ENCODE measurements at regions not wholly inside any gene's neighbourhood (a gene's known extent, or its start where the extent isn't known, plus 50 kb on each side); places are given as distances from the start of the nearest gene placed in this dataset.

- DNase-seq, result no peak
Observed at GRCh38 chr2:215528555-215528954, 92.7 kb upstream of the FN1 start.

GRCh38 chr2:215527736-215528135, 91.9 kb upstream of the FN1 start:
- DNase-seq, result no peak

- no peak for DNase-seq
Observed at GRCh38 chr2:215526341-215526740, 90.5 kb upstream of the FN1 start.

GRCh38 chr2:215522237-215522636, 86.4 kb upstream of the FN1 start:
- no peak for DNase-seq

- no peak for DNase-seq
Observed at GRCh38 chr2:215521031-215521430, 85.2 kb upstream of the FN1 start.

- no peak for DNase-seq
Observed at GRCh38 chr2:215517391-215517790, 81.5 kb upstream of the FN1 start.

GRCh38 chr2:215514516-215514915, 78.6 kb upstream of the FN1 start:
- no peak for DNase-seq

- no peak for DNase-seq
Observed at GRCh38 chr2:215511454-215512346, 75.8 kb upstream of the FN1 start.

- no peak for DNase-seq
Observed at GRCh38 chr2:215507836-215508235, 72.0 kb upstream of the FN1 start.

GRCh38 chr2:215507136-215507535, 71.3 kb upstream of the FN1 start:
- no peak for DNase-seq

GRCh38 chr2:215506604-215506990, 70.7 kb upstream of the FN1 start:
- DNase-seq, result no peak

GRCh38 chr2:215505044-215505786, 69.3 kb upstream of the FN1 start:
- DNase-seq, result no peak

GRCh38 chr2:215504547-215504946, 68.7 kb upstream of the FN1 start:
- DNase-seq, result no peak

GRCh38 chr2:215503381-215503780, 67.5 kb upstream of the FN1 start:
- DNase-seq, result no peak

- DNase-seq, result no peak
Observed at GRCh38 chr2:215500466-215500865, 64.6 kb upstream of the FN1 start.

GRCh38 chr2:215499331-215499730, 63.5 kb upstream of the FN1 start:
- no peak for DNase-seq

GRCh38 chr2:215498431-215498830, 62.6 kb upstream of the FN1 start:
- no peak for DNase-seq

GRCh38 chr2:215493376-215493775, 57.5 kb upstream of the FN1 start:
- DNase-seq, result no peak

GRCh38 chr2:215489288-215489848, 53.5 kb upstream of the FN1 start:
- no peak for DNase-seq

GRCh38 chr2:215487002-215487372, 51.1 kb upstream of the FN1 start:
- no peak for DNase-seq

GRCh38 chr2:215486291-215487001, 50.6 kb upstream of the FN1 start:
- no peak for DNase-seq

Measured in NCI-H1417 treated with DMSO at 0.1 percent for 48 hours (cell line).